Cerebellar cortex (tissue), 1 donor: ENCODE measurements at regions not wholly inside any gene's neighbourhood (a gene's known extent, or its start where the extent isn't known, plus 50 kb on each side); places are given as distances from the start of the nearest gene placed in this dataset.
"Not testable (repeated sequence)": the region's sequence is repeated elsewhere in the genome, so short reads cannot be mapped to it uniquely, and the experiment has no call there.

ENCODE experiments used
- DNase-seq: peaks from one replicate; pipeline ENCODE4 v3.0.0-alpha.2; 2015; ENCODE audit warnings: low spot score

DNA sequence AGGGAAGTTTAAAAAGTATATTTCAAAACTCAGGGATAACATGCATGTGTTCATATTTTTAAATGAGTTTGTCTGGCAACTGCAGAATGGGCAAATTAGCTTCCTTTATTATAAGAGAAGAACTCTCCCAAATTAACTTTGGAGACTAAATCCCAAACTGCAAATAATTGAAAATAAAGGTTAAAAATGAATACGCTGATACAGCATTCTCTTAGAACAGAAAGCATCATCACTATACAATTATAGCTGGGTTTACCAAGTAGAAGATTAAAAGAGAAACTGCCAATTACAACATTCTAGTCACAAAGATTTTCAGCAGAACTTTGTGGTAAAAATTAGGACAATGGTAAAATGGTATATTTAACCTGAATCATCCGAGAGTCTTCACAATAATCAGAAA lies 73.3 kb downstream of the OLFM4 start:
- no peak for DNase-seq

DNA sequence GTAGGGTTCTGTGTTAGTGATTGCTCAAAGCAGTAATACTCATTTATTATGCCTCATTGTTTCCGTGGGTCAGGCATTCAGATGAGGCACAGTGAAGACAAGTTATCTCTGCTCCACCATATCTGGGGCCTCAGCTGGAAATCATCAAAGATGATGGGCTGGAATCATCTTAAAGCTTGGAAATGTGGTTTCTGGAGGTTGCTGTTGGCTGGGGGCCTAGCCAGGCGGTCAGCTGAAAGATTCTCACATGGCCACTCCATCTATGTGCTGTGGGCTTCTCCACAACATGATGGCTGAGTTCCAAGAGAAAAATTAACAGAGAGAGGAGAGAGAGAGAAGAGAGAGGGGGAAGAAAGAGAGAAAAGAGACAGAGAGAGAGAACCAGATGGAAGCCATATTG lies 75.5 kb downstream of the OLFM4 start:
- DNase-seq, result no peak

DNA sequence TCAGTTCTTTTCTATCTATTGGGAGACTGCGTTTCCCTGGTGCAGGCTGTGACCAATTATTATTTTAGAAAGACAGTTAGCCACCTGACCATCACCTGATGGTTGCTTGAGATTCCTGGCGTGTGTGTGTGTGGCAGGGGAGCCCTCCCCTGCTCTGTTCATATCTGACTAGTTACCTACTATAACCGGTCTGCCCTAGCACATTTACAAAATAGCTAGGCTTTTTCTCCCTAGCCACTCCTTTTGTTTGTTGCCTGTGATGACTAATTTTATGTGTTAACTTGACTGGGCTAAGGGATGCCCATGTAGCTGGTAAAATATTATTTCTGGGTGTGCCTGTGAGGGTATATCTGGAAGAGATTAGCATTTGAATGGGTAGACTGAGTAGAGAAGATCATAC lies 76.9 kb downstream of the OLFM4 start:
- no peak for DNase-seq

DNA sequence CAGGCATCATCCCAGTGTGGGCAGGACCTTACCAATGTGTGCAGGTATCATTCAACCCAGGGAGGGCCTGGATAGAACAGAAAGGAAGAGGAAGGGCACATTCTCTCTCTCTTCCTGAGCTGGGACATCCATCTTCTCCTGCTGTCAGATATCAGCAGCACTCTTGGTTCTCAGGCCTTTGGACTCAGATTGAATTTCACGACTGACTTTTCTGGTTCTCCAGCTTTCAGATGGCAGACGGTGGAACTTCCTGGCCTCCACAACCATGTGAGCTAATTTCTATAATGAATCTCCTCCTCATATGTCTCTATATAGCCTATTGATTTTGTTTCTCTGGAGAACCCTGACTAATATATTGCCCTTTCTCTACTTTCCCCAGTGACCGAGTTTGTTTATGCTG lies 77.3 kb downstream of the OLFM4 start:
- DNase-seq, result no peak

DNA sequence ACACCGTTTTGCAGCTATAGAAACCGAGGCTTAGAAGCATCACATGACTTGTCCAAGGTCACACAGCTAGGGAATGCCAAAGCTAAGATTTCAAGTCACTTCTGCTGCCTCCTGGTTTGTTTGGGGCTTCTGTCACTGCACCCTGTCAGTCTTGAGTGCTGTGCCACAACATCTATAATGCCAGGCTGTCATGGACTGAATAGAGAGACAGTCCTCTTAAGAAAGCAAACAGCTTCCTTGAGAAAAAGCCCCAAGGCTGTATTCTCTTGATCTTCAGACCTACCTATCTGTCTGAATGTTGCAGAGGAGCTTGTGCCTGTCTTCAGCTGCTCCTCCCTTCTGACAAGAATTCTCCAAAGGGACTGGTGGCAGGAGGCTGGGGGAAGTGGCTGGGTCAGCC lies 81.6 kb downstream of the OLFM4 start:
- no peak for DNase-seq

DNA sequence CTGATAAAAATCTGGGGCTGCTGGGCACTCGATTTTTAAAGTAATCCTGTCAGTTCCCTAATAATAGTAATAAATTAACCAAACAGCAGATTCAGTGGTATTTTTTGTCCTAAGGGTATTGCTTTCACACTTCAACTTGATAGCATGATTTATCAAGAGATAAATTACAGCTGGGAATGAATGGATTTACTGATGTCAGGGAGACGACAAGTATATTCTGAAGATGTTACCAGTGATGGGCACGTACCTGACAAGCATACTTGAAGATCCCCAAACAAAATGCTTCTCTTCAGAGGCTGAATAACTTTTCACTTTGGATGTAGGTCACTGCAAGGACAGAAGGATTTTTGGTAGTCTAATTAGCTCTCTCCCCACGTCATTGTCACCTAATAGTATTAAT lies 82.0 kb downstream of the OLFM4 start:
- DNase-seq, result no peak

DNA sequence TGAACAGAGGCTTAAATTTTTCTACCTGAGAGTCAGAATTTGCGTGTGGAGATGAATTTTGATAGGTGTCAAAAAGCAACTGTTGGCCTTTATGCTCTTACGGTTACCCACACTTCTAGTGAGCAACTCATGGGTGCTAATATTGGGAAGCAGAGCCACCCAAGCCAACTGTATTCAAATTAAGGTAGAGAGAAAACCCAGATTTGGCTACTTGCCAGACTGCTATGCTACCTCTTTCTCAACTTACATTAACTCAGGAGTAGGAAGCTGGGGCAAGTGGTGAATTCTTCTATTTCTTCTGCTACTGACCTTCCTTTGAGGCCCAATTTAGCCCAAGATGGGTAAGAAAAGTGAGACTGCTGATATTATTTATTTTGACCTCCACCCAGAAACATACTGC lies 83.9 kb downstream of the OLFM4 start:
- no peak for DNase-seq

DNA sequence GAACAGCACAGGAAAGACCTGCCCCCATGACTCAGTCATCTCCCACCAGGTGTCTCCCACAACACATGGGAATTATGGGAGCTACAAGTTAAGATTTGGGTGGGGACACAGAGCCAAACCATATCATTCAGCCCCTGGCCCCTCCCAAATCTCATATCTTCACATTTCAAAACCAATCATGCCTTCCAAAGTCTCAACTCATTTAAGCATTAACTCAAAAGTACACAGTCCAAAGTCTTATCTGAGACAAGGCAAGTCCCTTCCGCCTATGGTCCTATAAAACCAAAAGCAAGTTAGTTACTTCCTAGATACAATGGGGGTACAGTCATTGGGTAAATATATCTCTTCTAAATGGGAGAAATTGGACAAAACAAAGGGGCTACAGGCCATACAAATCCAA lies 88.4 kb downstream of the OLFM4 start:
- not testable (repeated sequence) for DNase-seq

DNA sequence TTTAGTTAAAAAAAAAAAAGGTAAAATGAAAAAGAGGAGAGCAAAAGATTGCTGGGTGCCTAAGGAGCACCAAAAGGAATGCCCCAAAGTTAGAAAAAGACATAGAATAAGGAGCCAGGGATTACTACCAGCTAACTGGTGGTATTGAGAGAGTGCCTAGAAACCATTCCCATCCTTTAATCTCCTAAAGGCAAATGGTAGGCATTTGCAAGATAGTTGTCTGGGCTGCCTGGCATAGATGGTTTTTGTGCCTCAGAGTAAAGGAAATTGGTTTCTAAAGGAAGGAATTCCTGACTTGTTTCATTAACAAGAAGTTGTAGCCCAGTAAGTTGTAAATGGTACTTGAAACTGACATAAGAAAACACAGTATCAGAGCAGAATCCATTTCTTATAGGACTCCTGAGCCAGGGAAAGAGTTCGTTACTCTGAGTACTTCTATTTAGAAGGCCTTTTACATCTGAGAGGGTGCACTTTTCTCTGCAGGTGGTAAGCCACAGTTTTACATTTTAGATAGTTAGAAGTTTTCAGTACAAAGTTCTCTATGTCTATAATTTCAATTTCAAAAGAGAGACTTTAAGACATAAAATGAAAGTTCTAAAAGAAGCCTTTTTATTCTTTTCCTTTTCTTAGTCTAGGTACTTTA lies 92.6 kb downstream of the OLFM4 start:
- DNase-seq, result no peak

DNA sequence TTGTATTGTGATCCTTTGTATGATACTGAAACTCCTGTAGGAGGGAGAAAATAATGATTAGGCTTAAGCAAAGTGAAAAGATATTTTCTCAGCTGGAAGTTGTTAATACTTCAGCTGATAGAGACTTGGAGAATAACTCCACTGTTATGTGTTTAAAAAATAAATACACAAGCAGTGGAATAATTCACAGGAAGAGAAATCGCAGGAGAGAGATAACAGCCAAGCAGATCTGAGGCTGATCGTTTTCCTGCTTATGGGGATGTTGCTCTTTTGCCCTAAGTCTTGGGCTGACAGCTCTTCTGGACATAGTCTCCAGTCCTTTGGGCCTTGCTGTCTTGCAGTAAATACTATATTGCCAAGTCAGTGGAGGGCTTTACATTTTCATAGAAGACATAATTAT lies 93.3 kb downstream of the OLFM4 start:
- no peak for DNase-seq

DNA sequence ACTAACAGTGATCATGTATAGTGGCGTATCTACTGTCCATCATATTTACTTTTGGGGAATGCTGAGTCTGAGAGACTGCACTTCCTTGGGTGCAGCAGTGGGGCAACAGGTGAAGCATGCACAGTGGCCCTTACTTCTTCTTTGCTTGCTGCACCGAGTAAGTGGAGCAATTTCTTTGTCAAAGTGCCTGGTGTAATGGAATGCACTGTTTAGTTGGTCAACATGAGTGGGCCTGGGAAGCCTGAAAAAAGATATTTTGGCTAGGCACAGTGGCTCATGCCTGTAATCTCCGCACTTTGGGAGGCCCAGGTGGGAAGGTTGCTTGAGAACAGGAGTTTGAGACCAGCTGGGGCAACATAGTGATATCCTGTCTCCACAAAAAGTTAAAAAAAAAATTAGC lies 94.9 kb downstream of the OLFM4 start:
- no peak for DNase-seq

DNA sequence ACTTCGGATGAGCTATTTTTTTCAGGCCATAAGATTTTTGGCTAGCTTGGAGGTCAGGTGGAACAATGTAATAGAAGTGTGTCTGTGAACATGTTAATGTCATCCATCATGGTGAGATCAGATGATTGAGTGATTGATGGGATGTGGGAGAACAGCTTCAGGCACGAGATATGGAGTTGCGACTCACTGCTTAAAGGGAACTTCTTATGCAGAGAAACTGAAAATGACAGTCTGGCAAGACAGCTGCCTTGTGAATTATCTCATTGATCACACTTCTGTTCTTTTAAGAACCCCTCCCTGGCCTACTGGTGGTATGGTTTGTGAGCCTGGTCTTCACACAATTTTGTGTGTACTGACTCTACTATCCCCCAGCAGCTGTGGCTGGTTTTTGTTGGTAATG lies 96.0 kb downstream of the OLFM4 start:
- no peak for DNase-seq

DNA sequence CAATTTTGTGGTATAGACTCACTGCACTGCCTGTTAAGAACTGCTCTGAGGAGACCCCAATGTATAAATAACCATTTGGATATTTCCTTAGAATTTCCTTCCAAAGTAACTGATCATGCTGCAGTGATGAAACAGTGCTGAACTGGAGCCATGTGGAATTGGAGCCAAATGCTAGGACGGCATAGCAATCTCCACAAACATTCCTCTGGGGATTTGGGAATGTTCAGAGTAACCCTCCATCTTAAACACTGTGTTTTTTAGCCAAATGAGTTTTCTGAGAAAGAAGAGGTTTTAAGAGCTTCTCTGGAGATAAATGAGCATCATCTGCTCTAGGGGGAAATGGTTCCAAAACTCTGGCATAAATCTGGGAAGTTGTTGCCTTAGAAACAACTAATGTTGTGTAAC lies 98.2 kb downstream of the OLFM4 start:
- DNase-seq, result no peak

DNA sequence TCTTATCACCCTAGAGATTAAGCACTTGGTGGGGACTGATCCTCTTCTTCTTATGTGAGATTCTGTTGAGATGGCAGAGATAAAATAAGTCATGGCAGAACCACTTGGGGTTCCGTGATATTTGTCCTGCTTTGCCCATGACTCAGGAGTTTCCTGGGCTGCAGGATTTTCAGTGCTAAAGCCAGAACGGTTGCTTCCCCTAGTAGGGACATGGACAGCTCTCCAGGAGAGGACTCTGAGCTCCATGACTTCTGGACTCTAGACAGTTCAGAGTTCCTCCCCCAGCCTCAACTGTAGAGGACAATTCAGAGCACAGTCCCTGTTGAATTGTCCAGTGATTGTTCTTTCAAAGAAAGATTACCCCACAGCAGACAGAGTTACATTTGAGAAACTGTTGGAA lies 98.8 kb downstream of the OLFM4 start:
- no peak for DNase-seq

DNA sequence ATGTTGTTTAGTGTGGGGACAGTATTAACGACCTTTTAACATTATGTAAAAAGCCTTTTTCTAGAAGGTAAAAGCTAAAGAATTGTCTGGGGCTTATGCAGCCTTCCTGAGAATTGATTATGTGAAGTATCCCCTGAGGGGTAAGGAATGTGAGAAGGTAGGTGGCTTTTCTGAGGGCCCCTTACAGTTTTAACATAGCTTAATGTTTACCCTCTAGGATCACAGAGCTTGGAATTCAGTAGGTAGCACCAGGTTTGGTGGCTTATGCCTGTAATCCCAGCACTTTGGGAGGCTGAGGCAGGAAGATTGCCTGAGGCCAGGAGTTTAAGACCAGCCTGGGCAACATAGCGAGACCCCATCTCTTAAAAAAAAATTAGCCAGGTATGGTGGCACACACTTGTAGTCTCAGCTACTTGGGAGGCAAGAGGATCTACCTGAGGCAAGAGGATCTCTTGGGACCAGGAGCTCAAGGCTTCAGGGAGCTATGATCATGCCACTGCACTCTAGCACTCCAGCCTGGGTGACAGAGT lies 101.3 kb downstream of the OLFM4 start:
- no peak for DNase-seq

DNA sequence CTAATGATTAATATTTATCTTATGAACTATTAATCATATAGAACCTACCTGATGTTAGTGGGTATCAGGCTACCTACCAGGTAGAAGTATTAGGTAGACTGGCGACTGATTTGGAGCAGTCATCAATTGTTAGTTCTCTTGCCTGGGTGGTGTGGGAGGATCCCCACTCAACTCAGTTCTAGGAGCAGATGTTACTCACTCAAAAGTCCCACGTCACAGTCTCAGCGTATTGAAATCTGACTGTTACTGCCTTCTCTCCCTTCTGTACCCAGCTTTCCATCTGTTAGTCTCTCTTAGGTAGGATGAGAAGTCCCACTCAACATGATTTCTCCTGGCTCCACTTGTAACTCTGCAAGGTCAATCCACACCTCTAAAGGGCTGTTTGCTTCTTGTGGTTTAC lies 102.7 kb downstream of the OLFM4 start:
- DNase-seq, result no peak

DNA sequence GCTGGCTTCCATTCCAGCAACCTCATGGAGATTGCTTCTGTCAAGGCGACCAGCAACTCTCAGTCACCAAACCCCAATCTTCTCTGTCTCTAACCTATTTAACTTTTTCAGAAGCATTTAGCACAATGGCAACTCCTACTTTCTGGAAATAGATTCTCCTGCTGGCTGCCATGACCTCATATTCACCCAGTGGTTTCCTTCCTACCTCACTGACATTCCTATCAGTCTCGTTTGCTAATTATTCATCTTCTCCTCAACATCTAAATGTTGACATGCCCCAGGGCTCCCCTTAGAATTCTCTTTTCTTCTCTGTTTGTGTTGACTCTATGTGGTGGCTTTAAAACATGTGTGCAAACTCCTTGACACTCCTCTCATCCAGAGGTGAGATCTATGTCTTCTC lies 106.7 kb downstream of the OLFM4 start:
- DNase-seq, result no peak

DNA sequence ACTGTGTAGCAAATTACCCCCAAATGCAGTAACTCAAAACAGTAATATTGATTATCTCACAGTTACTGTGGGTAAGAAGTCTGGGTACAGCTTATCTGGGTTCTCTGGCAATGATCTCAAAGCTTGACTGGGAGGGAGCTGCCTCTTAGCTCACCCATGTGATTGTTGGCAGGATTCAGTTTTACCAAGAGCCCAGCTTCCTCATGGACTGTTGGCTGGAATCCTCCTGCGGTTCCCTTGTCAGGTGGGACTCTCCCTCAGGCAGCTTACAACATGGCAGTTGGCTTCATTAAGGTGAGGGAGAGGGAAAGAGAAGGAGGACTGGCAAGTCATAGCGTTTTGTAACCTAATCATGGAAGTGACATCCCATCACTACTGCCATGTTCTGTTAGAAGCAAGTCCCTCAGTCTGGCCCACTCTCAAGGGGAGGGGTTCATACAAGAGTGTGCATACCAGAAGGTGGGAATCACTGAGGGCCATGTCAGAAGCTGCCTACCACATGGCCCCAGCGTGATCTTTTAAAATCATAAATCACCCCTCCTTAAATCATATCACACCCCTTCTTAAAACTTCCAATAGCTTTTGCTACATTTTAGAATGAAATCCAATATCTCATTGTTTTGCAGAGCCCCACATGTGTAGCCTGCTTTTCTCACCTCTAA lies 108.1 kb downstream of the OLFM4 start:
- DNase-seq, result no peak

DNA sequence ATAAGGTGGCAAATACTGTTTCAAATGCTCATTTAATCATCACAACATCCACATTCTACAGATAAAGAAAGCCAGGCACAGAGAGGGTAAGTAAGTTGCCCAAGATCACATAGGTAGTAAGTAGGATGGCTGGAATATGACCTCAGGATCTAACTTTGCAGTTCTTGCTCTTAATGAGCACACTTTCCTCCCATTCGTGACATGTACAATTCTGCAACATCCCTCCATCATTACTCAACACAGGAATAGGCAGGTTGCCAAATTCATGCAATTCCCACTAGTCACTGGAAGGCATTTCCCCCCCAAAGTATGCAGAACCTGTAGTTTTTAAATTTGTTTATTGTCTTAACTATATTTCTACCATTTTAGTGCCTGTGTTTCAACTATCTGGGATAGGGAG lies 109.2 kb downstream of the OLFM4 start:
- no peak for DNase-seq

DNA sequence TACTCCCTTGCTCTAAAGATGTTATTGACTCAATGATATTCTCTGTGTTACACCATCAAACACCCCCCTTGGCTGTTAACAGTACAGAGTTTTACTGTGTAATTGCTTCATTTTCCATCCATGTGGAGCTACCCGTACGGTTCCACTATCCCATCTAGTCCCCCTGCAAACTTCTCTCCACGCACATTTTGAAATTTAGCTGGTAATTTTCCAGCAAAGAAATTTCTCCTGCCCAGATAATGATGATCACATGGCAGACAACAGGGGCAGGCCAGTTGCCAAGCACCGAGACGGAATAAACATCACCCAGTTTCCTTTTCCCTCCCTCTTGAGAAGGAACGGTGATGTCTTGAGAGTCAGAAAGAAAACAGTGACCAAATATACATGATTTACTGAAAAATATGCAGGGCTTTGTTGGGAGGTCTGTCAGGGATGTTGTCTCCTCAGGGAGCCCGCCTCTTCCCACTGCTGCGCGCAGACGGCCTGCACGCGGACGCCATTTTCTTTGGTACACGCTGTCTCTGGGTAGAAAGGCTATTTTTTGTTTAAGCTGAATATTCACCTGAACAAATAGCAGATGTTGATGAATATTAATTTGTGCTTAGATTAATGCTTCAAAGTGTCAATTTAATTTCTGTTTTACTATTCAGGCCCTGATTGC lies 109.9 kb downstream of the OLFM4 start:
- no peak for DNase-seq

DNA sequence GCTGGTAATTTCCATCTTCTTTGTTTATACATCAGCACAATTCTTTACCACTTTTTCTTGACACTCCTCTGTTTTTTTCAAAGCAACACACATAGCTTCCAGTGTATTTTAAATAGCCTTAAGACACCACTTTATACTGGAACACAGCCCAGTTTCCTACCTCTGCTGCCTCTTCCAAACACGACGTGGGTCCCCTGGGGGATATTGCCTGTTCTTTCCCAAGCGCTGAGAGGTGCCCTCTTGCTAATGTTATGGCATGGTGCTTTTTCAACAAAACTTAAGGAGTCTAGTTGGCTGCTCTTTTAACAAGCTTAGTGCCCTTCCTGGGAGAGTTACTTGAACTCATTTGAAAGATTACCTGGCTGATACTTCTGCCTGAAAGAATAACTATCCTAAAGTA lies 112.7 kb downstream of the OLFM4 start:
- no peak for DNase-seq

DNA sequence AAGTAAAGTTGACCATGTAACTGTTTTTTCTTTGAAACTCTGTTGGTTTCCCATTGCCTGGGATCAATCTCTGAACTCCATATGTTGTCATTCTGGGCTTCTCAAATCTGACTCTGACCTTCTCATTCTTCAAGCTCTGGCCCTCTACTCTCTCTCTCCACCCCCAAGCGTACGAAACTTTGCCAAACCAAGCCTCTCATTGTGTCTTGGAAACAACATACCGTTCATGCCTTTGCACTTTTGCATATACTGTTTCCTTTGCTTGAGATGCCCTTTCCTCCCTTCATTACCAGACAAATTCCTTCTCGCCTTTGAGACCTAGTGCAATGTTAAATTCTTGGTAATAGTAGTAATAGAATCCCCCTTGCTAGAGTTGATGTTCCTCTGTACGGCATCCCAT lies 113.7 kb downstream of the OLFM4 start:
- no peak for DNase-seq

DNA sequence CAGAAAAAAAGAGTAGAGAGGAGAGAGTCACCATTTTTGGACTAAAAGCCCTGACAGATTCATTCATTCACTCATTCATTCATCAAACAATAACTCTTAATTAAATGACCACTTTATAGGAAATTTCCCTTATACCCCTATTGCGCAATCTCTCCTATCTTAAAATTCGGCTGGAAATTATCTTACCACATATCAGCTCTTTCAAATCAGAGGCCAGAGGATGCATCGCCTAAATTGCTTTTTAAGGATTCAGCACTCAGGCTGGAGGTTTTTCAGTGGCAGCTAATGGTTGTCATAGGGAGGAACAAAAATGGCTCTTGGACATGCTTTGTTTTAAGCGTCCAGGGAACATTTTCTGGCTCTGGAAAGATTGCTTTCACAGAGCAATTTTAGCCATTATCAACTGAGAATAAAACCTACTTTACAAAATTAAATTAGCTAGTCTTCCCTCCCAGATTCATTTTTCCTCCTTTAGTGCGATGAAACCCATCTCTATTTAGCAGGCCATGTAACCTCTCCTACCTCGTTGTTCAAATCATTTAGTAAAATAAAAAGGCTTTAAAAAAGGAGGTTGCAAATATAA lies 115.2 kb downstream of the OLFM4 start:
- no peak for DNase-seq
